ENCODE measurements at regions not wholly inside any gene's neighbourhood (a gene's known extent, or its start where the extent isn't known, plus 50 kb on each side); places are given as distances from the start of the nearest gene placed in this dataset.

- TF ChIP-seq, protein P1, sequence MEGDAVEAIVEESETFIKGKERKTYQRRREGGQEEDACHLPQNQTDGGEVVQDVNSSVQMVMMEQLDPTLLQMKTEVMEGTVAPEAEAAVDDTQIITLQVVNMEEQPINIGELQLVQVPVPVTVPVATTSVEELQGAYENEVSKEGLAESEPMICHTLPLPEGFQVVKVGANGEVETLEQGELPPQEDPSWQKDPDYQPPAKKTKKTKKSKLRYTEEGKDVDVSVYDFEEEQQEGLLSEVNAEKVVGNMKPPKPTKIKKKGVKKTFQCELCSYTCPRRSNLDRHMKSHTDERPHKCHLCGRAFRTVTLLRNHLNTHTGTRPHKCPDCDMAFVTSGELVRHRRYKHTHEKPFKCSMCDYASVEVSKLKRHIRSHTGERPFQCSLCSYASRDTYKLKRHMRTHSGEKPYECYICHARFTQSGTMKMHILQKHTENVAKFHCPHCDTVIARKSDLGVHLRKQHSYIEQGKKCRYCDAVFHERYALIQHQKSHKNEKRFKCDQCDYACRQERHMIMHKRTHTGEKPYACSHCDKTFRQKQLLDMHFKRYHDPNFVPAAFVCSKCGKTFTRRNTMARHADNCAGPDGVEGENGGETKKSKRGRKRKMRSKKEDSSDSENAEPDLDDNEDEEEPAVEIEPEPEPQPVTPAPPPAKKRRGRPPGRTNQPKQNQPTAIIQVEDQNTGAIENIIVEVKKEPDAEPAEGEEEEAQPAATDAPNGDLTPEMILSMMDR (IDR thresholded peaks at IDR 0.05), result no peak
- no peak for TF ChIP-seq POLR2A (IDR thresholded peaks at IDR 0.05)
Measured at GRCh38 chr20:7003598-7003997, 236.1 kb downstream of the BMP2 start.

Measured in transverse colon (tissue), 3 donors.